GM23338 (cell line): ENCODE measurements at regions not wholly inside any gene's neighbourhood (a gene's known extent, or its start where the extent isn't known, plus 50 kb on each side); places are given as distances from the start of the nearest gene placed in this dataset.

Experiments
- ATAC-seq: fragments of 200-7000 bp; cut with Tn5 transposase; 3 replicates; pipeline ENCODE4 v1.9.1; 2020
- DNase-seq: peaks from one replicate; pipeline ENCODE4 v3.0.0-alpha.2; 2015; ENCODE audit warnings: low spot score
- H2AFZ ChIP-seq: fragments of 200-600 bp; sonication (generic); 2 replicates; pipeline ENCODE4 v1.8.0; 2016; ENCODE audit warnings: antibody characterized with exemption, mild to moderate bottlenecking, moderate library complexity
- H3F3A ChIP-seq: fragments of 200-600 bp; sonication (generic); replicated peaks from 2 replicates; pipeline ENCODE4 v1.8.0; 2017; ENCODE audit warnings: antibody characterized with exemption, mixed run types, low read depth
- H3K27ac ChIP-seq: fragments of 200-600 bp; sonication (generic); 2 replicates; pipeline ENCODE4 v1.6.1; 2016; ENCODE audit warnings: low read depth
- H3K27me3 ChIP-seq: fragments of 200-600 bp; sonication (generic); 2 replicates; pipeline ENCODE4 v1.8.0; 2016; ENCODE audit warnings: mild to moderate bottlenecking, mixed run types, moderate library complexity; ENCODE audit not compliant: insufficient read depth
- H3K36me3 ChIP-seq: fragments of 200-600 bp; sonication (generic); 2 replicates; pipeline ENCODE4 v1.8.0; 2016; ENCODE audit warnings: mild to moderate bottlenecking; ENCODE audit not compliant: insufficient read depth
- H3K4me1 ChIP-seq: fragments of 200-600 bp; sonication (generic); 2 replicates; pipeline ENCODE4 v1.8.0; 2016; ENCODE audit warnings: mild to moderate bottlenecking, moderate library complexity; ENCODE audit not compliant: insufficient read depth
- H3K4me2 ChIP-seq: fragments of 200-600 bp; sonication (generic); 2 replicates; pipeline ENCODE4 v1.7.1; 2017; ENCODE audit warnings: mixed run types
- H3K4me3 ChIP-seq: fragments of 200-600 bp; sonication (generic); 2 replicates; pipeline ENCODE4 v1.6.1; 2016; ENCODE audit warnings: mixed run types
- H3K79me2 ChIP-seq: fragments of 200-600 bp; sonication (generic); replicated peaks from 2 replicates; pipeline ENCODE4 v1.8.0; 2017; ENCODE audit warnings: mild to moderate bottlenecking; ENCODE audit not compliant: insufficient read depth
- H3K9me2 ChIP-seq: fragments of 200-600 bp; sonication (generic); 2 replicates; pipeline ENCODE4 v1.8.0; 2017; ENCODE audit not compliant: insufficient read depth
- H4K20me1 ChIP-seq: fragments of 200-600 bp; sonication (generic); replicated peaks from 2 replicates; pipeline ENCODE4 v1.8.0; 2017; ENCODE audit warnings: mild to moderate bottlenecking; ENCODE audit not compliant: insufficient read depth
- H3K27ac Mint-ChIP-seq: 2 replicates; pipeline ENCODE4 v1.8.0; 2020; ENCODE audit warnings: inconsistent platforms, mild to moderate bottlenecking, moderate library complexity, mixed read lengths
- H3K27me3 Mint-ChIP-seq: 3 replicates; pipeline ENCODE4 v1.8.0; 2022; ENCODE audit warnings: low read depth, mild to moderate bottlenecking, moderate library complexity, mixed read lengths, inconsistent platforms; ENCODE audit not compliant: insufficient read depth, poor library complexity
- H3K36me3 Mint-ChIP-seq: 3 replicates; pipeline ENCODE4 v1.8.0; 2021; ENCODE audit warnings: low read depth, mild to moderate bottlenecking, inconsistent platforms, moderate library complexity, mixed read lengths
- H3K4me1 Mint-ChIP-seq: 3 replicates; pipeline ENCODE4 v1.8.0; 2020; ENCODE audit warnings: mild to moderate bottlenecking, inconsistent platforms, mixed read lengths
- H3K4me3 Mint-ChIP-seq: 3 replicates; pipeline ENCODE4 v1.8.0; 2021; ENCODE audit warnings: moderate library complexity, mild to moderate bottlenecking, inconsistent platforms, mixed read lengths
- H3K9me3 Mint-ChIP-seq: 3 replicates; pipeline ENCODE4 v1.8.0; 2020; ENCODE audit warnings: moderate library complexity, mild to moderate bottlenecking, inconsistent platforms, mixed read lengths
- CREB1 ChIP-seq: fragments of 250-450 bp; sonication (Bioruptor Pico); IDR thresholded peaks from 2 replicates; pipeline ENCODE4 v1.5.0; 2020; ENCODE audit warnings: low read depth, mild to moderate bottlenecking, moderate library complexity
- CTCF ChIP-seq, 2 experiments: fragments of 200-600 bp in 1 of 2; sonication (generic) in 1 of 2; conservative IDR thresholded peaks; 2 replicates each; pipeline versions ENCODE4 v1.5.1 to v1.6.1; 2016 to 2017; ENCODE audit warnings: antibody characterized with exemption in 2 of 2, low read depth in 2 of 2, mild to moderate bottlenecking in 2 of 2, moderate library complexity in 1 of 2
- ETS1 ChIP-seq: IDR thresholded peaks from 2 replicates; pipeline ENCODE4 v1.6.1; 2016; ENCODE audit warnings: antibody characterized with exemption
- POLR2AphosphoS5 ChIP-seq: IDR thresholded peaks from 2 replicates; pipeline ENCODE4 v1.6.1; 2016; ENCODE audit warnings: antibody characterized with exemption, low read depth
- REST ChIP-seq: IDR thresholded peaks from one replicate; pipeline ENCODE4 v1.6.1; 2018; ENCODE audit warnings: antibody characterized with exemption; ENCODE audit not compliant: unreplicated experiment

- TF ChIP-seq CTCF (conservative IDR thresholded peaks at IDR 0.05; ENCODE audit: low read depth in 2 of 2), result no peak
Observed at GRCh38 chr13:44646044-44646443, 69.9 kb upstream of the TSC22D1 start (continued).

GRCh38 chr13:44643256-44643655 lies 67.1 kb upstream of the TSC22D1 start:
- no peaks in the 10 kb centered on the region for H3K36me3 Mint-ChIP-seq
- peaks cover 2% of the 10 kb centered on the region; the same call in 1 of the 3 replicates for H3K4me1 Mint-ChIP-seq
- Histone ChIP-seq H3K4me3 (no peak overlapping the region), H3K27ac (no peak overlapping the region), H3K9me2 (no peaks in the 10 kb centered on the region), H4K20me1 (no peaks in the 10 kb centered on the region), H2AFZ (no peak overlapping the region), H3K4me2 (no peak overlapping the region), H3F3A (no peaks in the 10 kb centered on the region), H3K36me3 (no peaks in the 10 kb centered on the region), H3K27me3 (no peaks in the 10 kb centered on the region), H3K79me2 (no peaks in the 10 kb centered on the region), H3K4me1 (0 out of 2 replicates have a peak, but pooled peaks cover under 1% of the 10 kb centered on the region)
- H3K27me3 Mint-ChIP-seq, result peaks cover 1% of the 10 kb centered on the region
- DNase-seq (no peak), ATAC-seq (no peak)
- no peak for TF ChIP-seq CREB1
- TF ChIP-seq POLR2AphosphoS5, result no peak
- TF ChIP-seq ETS1, result no peak
- TF ChIP-seq REST, result no peak
- no peak for TF ChIP-seq CTCF (conservative IDR thresholded peaks at IDR 0.05; ENCODE audit: low read depth in 2 of 2)
- no peak overlapping the region for H3K4me3 Mint-ChIP-seq
- no peaks in the 10 kb centered on the region for H3K9me3 Mint-ChIP-seq
- H3K27ac Mint-ChIP-seq, result no peak overlapping the region
